DMS153 treated with DMSO at 0.1 percent for 48 hours (cell line): ENCODE measurements at regions not wholly inside any gene's neighbourhood (a gene's known extent, or its start where the extent isn't known, plus 50 kb on each side); places are given as distances from the start of the nearest gene placed in this dataset.

Experiments
- DNase-seq: peaks from one replicate; lab custom pipeline; 2025; ENCODE audit not compliant: unreplicated experiment; lab: John Stamatoyannopoulos, UW

- no peak for DNase-seq
Measured at GRCh38 chr18:75553021-75553420, 125.5 kb upstream of the SMIM21 start.

- DNase-seq, result no peak
Measured at GRCh38 chr18:75551071-75551470, 123.6 kb upstream of the SMIM21 start.

GRCh38 chr18:75548353-75548905 lies 120.9 kb upstream of the SMIM21 start:
- DNase-seq, result no peak

- DNase-seq, result no peak
Measured at GRCh38 chr18:75546964-75547363, 119.5 kb upstream of the SMIM21 start.

GRCh38 chr18:75545189-75545588 lies 117.7 kb upstream of the SMIM21 start:
- no peak for DNase-seq

GRCh38 chr18:75544496-75544895 lies 117.0 kb upstream of the SMIM21 start:
- DNase-seq, result no peak

- DNase-seq, result no peak
Measured at GRCh38 chr18:75544051-75544481, 116.6 kb upstream of the SMIM21 start.

GRCh38 chr18:75538727-75539126 lies 111.2 kb upstream of the SMIM21 start:
- no peak for DNase-seq

- no peak for DNase-seq
Measured at GRCh38 chr18:75533950-75534349, 106.4 kb upstream of the SMIM21 start.

GRCh38 chr18:75533209-75533608 lies 105.7 kb upstream of the SMIM21 start:
- DNase-seq, result no peak

GRCh38 chr18:75531851-75532459 lies 104.5 kb upstream of the SMIM21 start:
- no peak for DNase-seq

- DNase-seq, result no peak
Measured at GRCh38 chr18:75531212-75531850, 103.8 kb upstream of the SMIM21 start.

- no peak for DNase-seq
Measured at GRCh38 chr18:75530566-75531211, 103.2 kb upstream of the SMIM21 start.

- DNase-seq, result no peak
Measured at GRCh38 chr18:75530118-75530517, 102.6 kb upstream of the SMIM21 start.

- DNase-seq, result no peak
Measured at GRCh38 chr18:75529394-75529793, 101.9 kb upstream of the SMIM21 start.

GRCh38 chr18:75527848-75528685 lies 100.6 kb upstream of the SMIM21 start:
- DNase-seq, result no peak

GRCh38 chr18:75526038-75526437 lies 98.5 kb upstream of the SMIM21 start:
- no peak for DNase-seq

GRCh38 chr18:75525331-75525730 lies 97.8 kb upstream of the SMIM21 start:
- DNase-seq, result no peak

GRCh38 chr18:75524841-75525240 lies 97.3 kb upstream of the SMIM21 start:
- no peak for DNase-seq

- DNase-seq, result no peak
Measured at GRCh38 chr18:75524181-75524580, 96.7 kb upstream of the SMIM21 start.

GRCh38 chr18:75521816-75522215 lies 94.3 kb upstream of the SMIM21 start:
- DNase-seq, result no peak
